GM23248 (cell line): ENCODE measurements at regions not wholly inside any gene's neighbourhood (a gene's known extent, or its start where the extent isn't known, plus 50 kb on each side); places are given as distances from the start of the nearest gene placed in this dataset.

ENCODE experiments used
- DNase-seq: peaks from one replicate; pipeline ENCODE4 v3.0.0-alpha.2; 2015
- H2AFZ ChIP-seq: fragments of 200-600 bp; sonication (generic); 2 replicates; pipeline ENCODE4 v1.6.1; 2016; ENCODE audit warnings: antibody characterized with exemption
- H3F3A ChIP-seq: fragments of 200-600 bp; sonication (generic); 2 replicates; pipeline ENCODE4 v1.6.1; 2016; ENCODE audit warnings: mild to moderate bottlenecking, antibody characterized with exemption, mixed run types; ENCODE audit not compliant: insufficient read depth
- H3K27ac ChIP-seq: fragments of 200-600 bp; sonication (generic); 2 replicates; pipeline ENCODE4 v1.5.1; 2016; ENCODE audit warnings: mild to moderate bottlenecking
- H3K27me3 ChIP-seq: fragments of 200-600 bp; sonication (generic); replicated peaks from 2 replicates; pipeline ENCODE4 v1.6.1; 2016; ENCODE audit warnings: mild to moderate bottlenecking; ENCODE audit not compliant: insufficient read depth
- H3K36me3 ChIP-seq: fragments of 200-600 bp; sonication (generic); 2 replicates; pipeline ENCODE4 v1.6.1; 2016; ENCODE audit warnings: low read depth, mild to moderate bottlenecking
- H3K4me1 ChIP-seq: fragments of 200-600 bp; sonication (generic); 2 replicates; pipeline ENCODE4 v1.6.1; 2016; ENCODE audit warnings: mild to moderate bottlenecking; ENCODE audit not compliant: insufficient read depth
- H3K4me2 ChIP-seq: fragments of 200-600 bp; sonication (generic); one replicate; pipeline ENCODE4 v1.6.1; 2016; ENCODE audit warnings: mild to moderate bottlenecking; ENCODE audit not compliant: unreplicated experiment
- H3K4me3 ChIP-seq: fragments of 200-600 bp; sonication (generic); 2 replicates; pipeline ENCODE4 v1.5.1; 2016; ENCODE audit warnings: mild to moderate bottlenecking
- H3K79me2 ChIP-seq: fragments of 200-600 bp; sonication (generic); 2 replicates; pipeline ENCODE4 v1.6.1; 2016; ENCODE audit warnings: mild to moderate bottlenecking; ENCODE audit not compliant: insufficient read depth
- H3K9ac ChIP-seq: fragments of 200-600 bp; sonication (generic); 2 replicates; pipeline ENCODE4 v1.6.1; 2016; ENCODE audit warnings: mild to moderate bottlenecking
- H3K9me2 ChIP-seq: fragments of 200-600 bp; sonication (generic); 2 replicates; pipeline ENCODE4 v1.6.1; 2016; ENCODE audit warnings: mixed run types, mild to moderate bottlenecking, moderate library complexity; ENCODE audit not compliant: insufficient read depth
- H3K9me3 ChIP-seq: fragments of 200-600 bp; sonication (generic); one replicate; pipeline ENCODE4 v1.6.1; 2017; ENCODE audit warnings: low read depth
- H4K20me1 ChIP-seq: fragments of 200-600 bp; sonication (generic); 2 replicates; pipeline ENCODE4 v1.6.0; 2016; ENCODE audit not compliant: insufficient read depth
- EZH2 ChIP-seq: fragments of 200-600 bp; sonication (generic); IDR thresholded peaks from 2 replicates; pipeline ENCODE4 v1.6.1; 2018; ENCODE audit warnings: antibody characterized with exemption, mild to moderate bottlenecking; ENCODE audit not compliant: insufficient read depth, poor library complexity, severe bottlenecking
- EZH2phosphoT487 ChIP-seq: fragments of 200-600 bp; sonication (generic); IDR thresholded peaks from 2 replicates; pipeline ENCODE4 v1.6.1; 2018; ENCODE audit warnings: antibody characterized with exemption, moderate library complexity, mild to moderate bottlenecking, low read depth; ENCODE audit not compliant: insufficient read depth
- WGBS, 2 experiments: methylation state at CpG; one replicate each; pipeline ENCODE4 v1.1.6; 2015 to 2017; ENCODE audit warnings: low lambda C conversion rate in 2 of 2, low coverage in 1 of 2; ENCODE audit errors: missing lambda C conversion rate in 2 of 2; 5-methylcytosine and 5-hydroxymethylcytosine counted together
- in situ Hi-C: fragments of 300-500 bp; cut with MboI; formaldehyde crosslinking; loops from 2 replicates; pipeline ENCODE4 v1.15.0; 2020

DNA sequence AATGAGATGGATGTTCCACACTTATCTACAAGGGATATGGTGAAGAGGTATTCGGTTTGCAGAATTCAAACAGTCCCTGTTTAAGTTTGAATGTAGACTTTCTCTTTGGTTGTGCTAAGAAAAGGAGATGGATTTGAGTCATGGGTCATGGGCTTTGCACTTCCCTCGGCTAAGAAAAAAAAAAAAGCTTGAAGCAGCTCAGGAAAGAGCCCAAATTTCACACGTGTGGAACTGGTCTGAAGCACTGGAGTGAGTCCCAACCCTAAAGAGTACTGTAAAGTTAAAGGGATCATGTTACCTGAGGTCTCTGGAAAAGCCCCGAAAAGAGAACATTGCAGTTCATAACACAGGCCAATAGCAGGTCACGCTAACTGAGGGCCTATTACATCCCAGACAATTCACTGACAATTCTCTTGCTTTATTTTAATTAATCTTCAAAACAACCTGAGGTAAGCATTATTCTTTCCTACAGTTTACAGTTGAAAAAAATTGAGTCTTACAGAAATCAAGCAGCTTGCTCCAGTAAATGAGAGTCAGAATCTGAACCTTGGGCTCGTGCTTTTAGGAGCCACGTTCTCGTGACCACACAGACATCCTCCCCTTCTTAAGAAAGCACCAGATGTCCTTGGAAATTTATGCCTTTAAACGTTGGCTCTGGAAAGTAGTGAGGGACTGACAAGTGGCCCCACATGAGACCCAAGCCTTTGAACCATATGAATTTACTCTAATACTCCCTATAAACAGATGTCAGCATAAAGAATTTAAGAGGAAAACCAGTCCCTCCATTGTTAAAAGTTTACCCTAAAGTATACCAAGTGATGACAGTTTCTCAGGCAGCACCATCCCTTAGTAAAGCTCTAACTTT lies 89.3 kb downstream of the MAD2L1 start:
- no peaks in the 10 kb centered on the region for H3K4me1 ChIP-seq
- H3K27ac ChIP-seq, result no peak overlapping the region
- no peaks in the 10 kb centered on the region for H3F3A ChIP-seq
- H3K9ac ChIP-seq, result no peak overlapping the region
- DNase-seq, result no peak
- WGBS, 2 experiments, result 10 to 17% methylated on average over 9 of the region's 9 CpGs
- H4K20me1 ChIP-seq, result no peaks in the 10 kb centered on the region
- no peaks in the 10 kb centered on the region for H3K27me3 ChIP-seq
- H3K4me2 ChIP-seq, result no peak overlapping the region
- no peaks in the 10 kb centered on the region for H3K9me2 ChIP-seq
- H3K4me3 ChIP-seq, result no peak overlapping the region
- in situ Hi-C loops, result no loop called here
- no peak for TF ChIP-seq EZH2phosphoT487
- no peak for TF ChIP-seq EZH2
- H3K9me3 ChIP-seq, result no peaks in the 10 kb centered on the region
- H3K79me2 ChIP-seq, result no peaks in the 10 kb centered on the region
- no peaks in the 10 kb centered on the region for H3K36me3 ChIP-seq
- no peak overlapping the region for H2AFZ ChIP-seq

DNA sequence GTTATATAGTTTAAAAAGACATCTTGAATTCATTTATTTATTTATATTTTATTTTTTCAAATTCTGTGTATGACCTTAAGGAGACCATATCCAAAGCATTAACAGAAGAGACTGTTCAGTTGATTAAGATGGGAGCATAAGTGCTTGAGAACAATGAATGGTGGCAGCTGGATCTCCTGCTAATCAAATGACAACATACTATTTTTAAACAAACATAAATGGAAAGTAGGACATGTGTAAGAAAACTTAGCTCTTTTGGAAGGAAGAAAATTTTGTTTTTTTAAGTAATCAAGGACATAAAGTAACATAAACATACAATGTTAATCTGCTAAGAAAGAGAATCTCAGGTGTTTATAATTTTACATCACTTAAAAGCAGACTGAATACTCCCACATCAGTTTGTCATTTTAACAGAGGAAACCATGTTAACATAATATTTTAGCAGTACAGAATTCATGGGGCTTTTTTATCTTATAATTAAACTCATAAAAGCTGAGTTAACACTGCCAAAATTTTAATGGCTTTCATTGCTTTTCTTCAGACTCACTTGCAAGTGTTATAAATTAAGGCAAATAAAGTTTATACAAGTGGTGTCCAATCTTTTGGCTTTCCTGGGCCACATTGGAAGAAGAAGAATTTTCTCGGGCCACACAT lies 95.1 kb downstream of the MAD2L1 start:
- no peak overlapping the region for H3K4me3 ChIP-seq
- no peaks in the 10 kb centered on the region for H3K9me2 ChIP-seq
- no peaks in the 10 kb centered on the region for H3F3A ChIP-seq
- WGBS, 2 experiments, result 0 to 2% methylated on average over 1 of the region's 1 CpG
- H3K27me3 ChIP-seq, result 0 out of 2 replicates have a peak, but pooled peaks cover 6% of the 10 kb centered on the region
- no peak overlapping the region for H3K27ac ChIP-seq
- H2AFZ ChIP-seq, result no peak overlapping the region
- no peak for DNase-seq
- in situ Hi-C loops, result no loop called here
- H3K79me2 ChIP-seq, result no peaks in the 10 kb centered on the region
- TF ChIP-seq EZH2 (no peak), EZH2phosphoT487 (no peak)
- H3K4me2 ChIP-seq, result no peak overlapping the region
- no peaks in the 10 kb centered on the region for H3K36me3 ChIP-seq
- H3K9me3 ChIP-seq, result no peaks in the 10 kb centered on the region
- H3K4me1 ChIP-seq, result no peaks in the 10 kb centered on the region
- H4K20me1 ChIP-seq, result no peaks in the 10 kb centered on the region
- no peak overlapping the region for H3K9ac ChIP-seq

DNA sequence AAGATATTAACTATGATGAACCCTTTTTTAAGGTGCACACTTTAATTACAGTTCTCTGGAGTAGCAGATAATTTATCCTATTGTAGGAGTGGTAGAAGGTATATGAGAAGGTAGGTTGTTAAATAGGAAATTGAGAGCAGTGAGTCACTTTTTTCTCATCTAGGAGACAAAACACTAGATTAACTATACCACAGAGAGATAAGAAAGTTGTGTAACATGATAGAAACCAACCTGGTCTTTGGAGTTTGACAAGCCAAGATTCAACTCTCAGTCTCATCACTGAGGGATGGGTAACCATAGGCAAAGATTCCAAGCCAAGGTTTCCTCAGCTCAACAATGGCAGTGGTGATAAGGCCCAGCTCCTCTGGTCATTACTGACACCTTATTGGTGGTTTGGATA lies 104.0 kb downstream of the MAD2L1 start:
- no peaks in the 10 kb centered on the region for H3K9me2 ChIP-seq
- TF ChIP-seq EZH2 (no peak), EZH2phosphoT487 (no peak)

DNA sequence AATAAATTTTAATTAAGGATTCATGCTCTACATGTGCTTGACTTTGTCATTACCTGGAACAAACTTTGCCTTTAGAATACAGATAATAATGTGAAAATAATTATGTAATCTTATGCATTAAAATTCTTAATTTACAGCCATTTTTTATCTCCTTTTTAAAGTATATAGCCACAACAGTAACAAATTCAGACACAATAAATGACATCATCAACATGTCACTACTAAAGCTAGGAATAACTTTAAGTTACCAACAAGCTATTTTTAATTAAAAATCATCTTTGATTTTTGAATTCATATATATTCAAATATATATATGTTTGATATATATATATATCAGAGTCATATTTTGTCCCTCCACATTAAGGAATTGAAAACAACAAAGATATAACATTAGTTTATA lies 107.7 kb downstream of the MAD2L1 start:
- Histone ChIP-seq H3K9me2 (no peaks in the 10 kb centered on the region), H3K4me3 (no peak overlapping the region), H4K20me1 (no peaks in the 10 kb centered on the region), H3K36me3 (no peaks in the 10 kb centered on the region), H3K9ac (no peak overlapping the region), H3K27me3 (no peaks in the 10 kb centered on the region; the same call in 1 of the 2 replicates), H3K4me2 (no peak overlapping the region), H2AFZ (no peak overlapping the region), H3F3A (no peaks in the 10 kb centered on the region), H3K4me1 (no peaks in the 10 kb centered on the region), H3K9me3 (no peaks in the 10 kb centered on the region), H3K27ac (no peak overlapping the region), H3K79me2 (no peaks in the 10 kb centered on the region)
- no peak for TF ChIP-seq EZH2phosphoT487
- no peak for TF ChIP-seq EZH2
- no peak for DNase-seq
- in situ Hi-C loops, result no loop called here

More for the DNA sequence above, 104.0 kb downstream of the MAD2L1 start:
- Histone ChIP-seq H3K4me3 (no peak overlapping the region), H4K20me1 (no peaks in the 10 kb centered on the region), H3K9ac (no peak overlapping the region), H3K9me3 (no peaks in the 10 kb centered on the region), H3K4me2 (no peak overlapping the region), H3F3A (no peaks in the 10 kb centered on the region), H3K27ac (no peak overlapping the region), H3K4me1 (no peaks in the 10 kb centered on the region), H3K36me3 (no peaks in the 10 kb centered on the region), H3K27me3 (peaks cover 6% of the 10 kb centered on the region; the same call in 1 of the 2 replicates), H2AFZ (no peak overlapping the region), H3K79me2 (no peaks in the 10 kb centered on the region)
- in situ Hi-C loops, result no loop called here
- no peak for DNase-seq
